ENCODE measurements at regions not wholly inside any gene's neighbourhood (a gene's known extent, or its start where the extent isn't known, plus 50 kb on each side); places are given as distances from the start of the nearest gene placed in this dataset.
"Not testable (repeated sequence)": the region's sequence is repeated elsewhere in the genome, so short reads cannot be mapped to it uniquely, and the experiment has no call there.

- H3K4me1 ChIP-seq (ENCODE audit: control extremely low read depth in 1 of 4, control insufficient read depth in 4 of 4, insufficient read depth in 4 of 4, low read length in 3 of 4) = peaks cover 0 to 4% (median 1%) of the 10 kb centered on the region in 4 experiments
- H3K27ac ChIP-seq (ENCODE audit: insufficient read depth in 1 of 2, low read depth in 1 of 2, low read length in 2 of 2, poor library complexity in 1 of 2, severe bottlenecking in 2 of 2) = no peak overlapping the region
- ChIA-PET POLR2A (no interaction called here), CTCF (no interaction called here)
- no peak for DNase-seq
- H3K27me3 ChIP-seq (replicated peaks in 2 of 5; ENCODE audit: control insufficient read depth in 4 of 5, insufficient read depth in 5 of 5, low read length in 4 of 5) = no peaks in the 10 kb centered on the region
- no peaks in the 10 kb centered on the region for H3K9me3 ChIP-seq (ENCODE audit: control extremely low read depth in 1 of 5, control insufficient read depth in 4 of 5, insufficient read depth in 2 of 5, low read depth in 1 of 5, low read length in 4 of 5)
- no peak overlapping the region for H3K4me3 ChIP-seq (ENCODE audit: control insufficient read depth in 1 of 7, extremely low read depth in 1 of 7, insufficient read depth in 4 of 7, low read depth in 2 of 7, low read length in 6 of 7)
- no peaks in the 10 kb centered on the region for H3K36me3 ChIP-seq (ENCODE audit: control insufficient read depth in 4 of 4, insufficient read depth in 4 of 4, low read length in 3 of 4)
Observed at GRCh38 chr13:33671560-33671959, 146.4 kb upstream of the RFC3 start.

GRCh38 chr13:33672022-33672421 is 145.9 kb upstream of the RFC3 start:
- CTCF ChIA-PET; DNase-seq; H3K36me3 ChIP-seq (ENCODE audit: control insufficient read depth in 4 of 4, insufficient read depth in 4 of 4, low read length in 3 of 4); H3K4me1 ChIP-seq (ENCODE audit: control extremely low read depth in 1 of 4, control insufficient read depth in 4 of 4, insufficient read depth in 4 of 4, low read length in 3 of 4); H3K27ac ChIP-seq (ENCODE audit: insufficient read depth in 1 of 2, low read depth in 1 of 2, low read length in 2 of 2, poor library complexity in 1 of 2, severe bottlenecking in 2 of 2); POLR2A ChIA-PET; H3K4me3 ChIP-seq (ENCODE audit: control insufficient read depth in 1 of 7, extremely low read depth in 1 of 7, insufficient read depth in 4 of 7, low read depth in 2 of 7, low read length in 6 of 7); H3K27me3 ChIP-seq (replicated peaks in 2 of 5; ENCODE audit: control insufficient read depth in 4 of 5, insufficient read depth in 5 of 5, low read length in 4 of 5); H3K9me3 ChIP-seq (ENCODE audit: control extremely low read depth in 1 of 5, control insufficient read depth in 4 of 5, insufficient read depth in 2 of 5, low read depth in 1 of 5, low read length in 4 of 5): not testable (repeated sequence)

- peak in 2 of 3 donors; percentile 21 to 41 for DNase-seq
- 69% methylated on average over 9 of the region's 13 CpGs for WGBS (ENCODE audit: insufficient coverage)
- ChIA-PET POLR2A (no interaction called here), CTCF (no interaction called here)
- peaks cover 0 to 19% (median 2%) of the 10 kb centered on the region in 4 experiments for H3K4me1 ChIP-seq (ENCODE audit: control extremely low read depth in 1 of 4, control insufficient read depth in 4 of 4, insufficient read depth in 4 of 4, low read length in 3 of 4)
- H3K4me3 ChIP-seq (ENCODE audit: control insufficient read depth in 1 of 7, extremely low read depth in 1 of 7, insufficient read depth in 4 of 7, low read depth in 2 of 7, low read length in 6 of 7) = peak overlapping the region in 2 of 7 experiments; percentile 1 to 37
- H3K9me3 ChIP-seq (ENCODE audit: control extremely low read depth in 1 of 5, control insufficient read depth in 4 of 5, insufficient read depth in 2 of 5, low read depth in 1 of 5, low read length in 4 of 5) = no peaks in the 10 kb centered on the region
- no peaks in the 10 kb centered on the region for H3K36me3 ChIP-seq (ENCODE audit: control insufficient read depth in 4 of 4, insufficient read depth in 4 of 4, low read length in 3 of 4)
- H3K27me3 ChIP-seq (replicated peaks in 2 of 5; ENCODE audit: control insufficient read depth in 4 of 5, insufficient read depth in 5 of 5, low read length in 4 of 5) = no peaks in the 10 kb centered on the region
- no peak overlapping the region for H3K27ac ChIP-seq (ENCODE audit: insufficient read depth in 1 of 2, low read depth in 1 of 2, low read length in 2 of 2, poor library complexity in 1 of 2, severe bottlenecking in 2 of 2)
Observed at GRCh38 chr13:33676045-33676989, 141.6 kb upstream of the RFC3 start.

- POLR2A ChIA-PET = no interaction called here
- CTCF ChIA-PET = no interaction called here
- Histone ChIP-seq H3K27ac (ENCODE audit: insufficient read depth in 1 of 2, low read depth in 1 of 2, low read length in 2 of 2, poor library complexity in 1 of 2, severe bottlenecking in 2 of 2) (no peak overlapping the region), H3K4me3 (ENCODE audit: control insufficient read depth in 1 of 7, extremely low read depth in 1 of 7, insufficient read depth in 4 of 7, low read depth in 2 of 7, low read length in 6 of 7) (no peak overlapping the region), H3K9me3 (ENCODE audit: control extremely low read depth in 1 of 5, control insufficient read depth in 4 of 5, insufficient read depth in 2 of 5, low read depth in 1 of 5, low read length in 4 of 5) (no peaks in the 10 kb centered on the region), H3K36me3 (ENCODE audit: control insufficient read depth in 4 of 4, insufficient read depth in 4 of 4, low read length in 3 of 4) (no peaks in the 10 kb centered on the region), H3K27me3 (replicated peaks in 2 of 5; ENCODE audit: control insufficient read depth in 4 of 5, insufficient read depth in 5 of 5, low read length in 4 of 5) (no peaks in the 10 kb centered on the region), H3K4me1 (ENCODE audit: control extremely low read depth in 1 of 4, control insufficient read depth in 4 of 4, insufficient read depth in 4 of 4, low read length in 3 of 4) (peaks cover 0 to 19% (median 2%) of the 10 kb centered on the region in 4 experiments)
- no peak for DNase-seq
- WGBS (ENCODE audit: insufficient coverage) = no CpG with 5 or more reads among the region's 1 CpG
Observed at GRCh38 chr13:33677215-33677614, 140.7 kb upstream of the RFC3 start.

- H3K36me3 ChIP-seq (ENCODE audit: control insufficient read depth in 4 of 4, insufficient read depth in 4 of 4, low read length in 3 of 4) = no peaks in the 10 kb centered on the region
- DNase-seq = no peak
- peaks cover 0 to 19% (median 2%) of the 10 kb centered on the region in 4 experiments for H3K4me1 ChIP-seq (ENCODE audit: control extremely low read depth in 1 of 4, control insufficient read depth in 4 of 4, insufficient read depth in 4 of 4, low read length in 3 of 4)
- H3K4me3 ChIP-seq (ENCODE audit: control insufficient read depth in 1 of 7, extremely low read depth in 1 of 7, insufficient read depth in 4 of 7, low read depth in 2 of 7, low read length in 6 of 7) = no peak overlapping the region
- H3K9me3 ChIP-seq (ENCODE audit: control extremely low read depth in 1 of 5, control insufficient read depth in 4 of 5, insufficient read depth in 2 of 5, low read depth in 1 of 5, low read length in 4 of 5) = no peaks in the 10 kb centered on the region
- CTCF ChIA-PET = no interaction called here
- 95% methylated on average over 6 of the region's 9 CpGs for WGBS (ENCODE audit: insufficient coverage)
- no peaks in the 10 kb centered on the region for H3K27me3 ChIP-seq (replicated peaks in 2 of 5; ENCODE audit: control insufficient read depth in 4 of 5, insufficient read depth in 5 of 5, low read length in 4 of 5)
- POLR2A ChIA-PET = no interaction called here
- no peak overlapping the region for H3K27ac ChIP-seq (ENCODE audit: insufficient read depth in 1 of 2, low read depth in 1 of 2, low read length in 2 of 2, poor library complexity in 1 of 2, severe bottlenecking in 2 of 2)
Observed at GRCh38 chr13:33678084-33678483, 139.9 kb upstream of the RFC3 start.

- CTCF ChIA-PET = no interaction called here
Observed at GRCh38 chr13:33678906-33679657, 138.9 kb upstream of the RFC3 start.

GRCh38 chr13:33679658-33680012 is 138.3 kb upstream of the RFC3 start:
- H3K4me3 ChIP-seq (ENCODE audit: control insufficient read depth in 1 of 7, extremely low read depth in 1 of 7, insufficient read depth in 4 of 7, low read depth in 2 of 7, low read length in 6 of 7) = peak overlapping the region in 1 of 7 experiments; percentile 48
- no peaks in the 10 kb centered on the region for H3K9me3 ChIP-seq (ENCODE audit: control extremely low read depth in 1 of 5, control insufficient read depth in 4 of 5, insufficient read depth in 2 of 5, low read depth in 1 of 5, low read length in 4 of 5)
- H3K4me1 ChIP-seq (ENCODE audit: control extremely low read depth in 1 of 4, control insufficient read depth in 4 of 4, insufficient read depth in 4 of 4, low read length in 3 of 4) = peaks cover 0 to 19% (median 2%) of the 10 kb centered on the region in 4 experiments
- 88% methylated on average over 1 of the region's 1 CpG for WGBS (ENCODE audit: insufficient coverage)
- no peaks in the 10 kb centered on the region for H3K27me3 ChIP-seq (replicated peaks in 2 of 5; ENCODE audit: control insufficient read depth in 4 of 5, insufficient read depth in 5 of 5, low read length in 4 of 5)
- ChIA-PET POLR2A (no interaction called here), CTCF (no interaction called here)
- no peaks in the 10 kb centered on the region for H3K36me3 ChIP-seq (ENCODE audit: control insufficient read depth in 4 of 4, insufficient read depth in 4 of 4, low read length in 3 of 4)
- no peak for DNase-seq
- no peak overlapping the region for H3K27ac ChIP-seq (ENCODE audit: insufficient read depth in 1 of 2, low read depth in 1 of 2, low read length in 2 of 2, poor library complexity in 1 of 2, severe bottlenecking in 2 of 2)

More at GRCh38 chr13:33678906-33679657, 138.9 kb upstream of the RFC3 start:
- H3K9me3 ChIP-seq (ENCODE audit: control extremely low read depth in 1 of 5, control insufficient read depth in 4 of 5, insufficient read depth in 2 of 5, low read depth in 1 of 5, low read length in 4 of 5) = no peaks in the 10 kb centered on the region
- peaks cover 0 to 19% (median 2%) of the 10 kb centered on the region in 4 experiments for H3K4me1 ChIP-seq (ENCODE audit: control extremely low read depth in 1 of 4, control insufficient read depth in 4 of 4, insufficient read depth in 4 of 4, low read length in 3 of 4)
- H3K27ac ChIP-seq (ENCODE audit: insufficient read depth in 1 of 2, low read depth in 1 of 2, low read length in 2 of 2, poor library complexity in 1 of 2, severe bottlenecking in 2 of 2) = no peak overlapping the region
- POLR2A ChIA-PET = no interaction called here
- 64% methylated on average over 10 of the region's 11 CpGs for WGBS (ENCODE audit: insufficient coverage)
- no peaks in the 10 kb centered on the region for H3K27me3 ChIP-seq (replicated peaks in 2 of 5; ENCODE audit: control insufficient read depth in 4 of 5, insufficient read depth in 5 of 5, low read length in 4 of 5)
- peak overlapping the region in 1 of 7 experiments; percentile 48 for H3K4me3 ChIP-seq (ENCODE audit: control insufficient read depth in 1 of 7, extremely low read depth in 1 of 7, insufficient read depth in 4 of 7, low read depth in 2 of 7, low read length in 6 of 7)
- H3K36me3 ChIP-seq (ENCODE audit: control insufficient read depth in 4 of 4, insufficient read depth in 4 of 4, low read length in 3 of 4) = no peaks in the 10 kb centered on the region
- DNase-seq = peak; percentile 23 to 71 (median 69)
